ENCODE measurements at regions not wholly inside any gene's neighbourhood (a gene's known extent, or its start where the extent isn't known, plus 50 kb on each side); places are given as distances from the start of the nearest gene placed in this dataset.

DNA sequence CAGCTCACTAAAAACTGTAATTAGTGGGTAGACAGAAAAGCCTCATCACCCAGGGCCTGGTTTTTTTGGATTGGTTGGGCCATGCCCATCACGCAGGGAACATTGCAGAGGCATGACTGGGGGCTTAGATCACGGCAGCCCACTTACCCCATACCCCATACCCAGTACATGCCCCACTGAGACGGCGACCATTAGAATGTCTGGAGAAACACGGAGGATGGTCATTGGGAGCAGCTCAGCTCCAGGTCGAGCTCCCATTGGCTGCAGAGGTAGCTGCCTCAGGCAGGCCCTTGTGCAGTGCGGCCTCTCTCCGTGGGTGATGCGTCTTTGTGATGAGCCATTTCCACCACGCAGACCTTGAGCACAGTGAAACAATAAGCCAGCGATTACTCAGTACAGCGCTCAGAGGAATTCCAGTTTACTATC lies 204.0 kb downstream of the GADD45G start:
- no peaks in the 10 kb centered on the region for H4K20me1 ChIP-seq (ENCODE audit: insufficient read depth, low read depth, low read length)
- H2AFZ ChIP-seq (ENCODE audit: low read length) = no peak overlapping the region
- no peaks in the 10 kb centered on the region for H3K79me2 ChIP-seq (ENCODE audit: low read length)
- no peaks in the 10 kb centered on the region for H3K9me3 ChIP-seq (ENCODE audit: low read length)
- H3K4me3 ChIP-seq (ENCODE audit: low read length) = no peak overlapping the region
- no peak overlapping the region for H3K4me2 ChIP-seq (ENCODE audit: low read depth, low read length, poor library complexity, severe bottlenecking)
- no peaks in the 10 kb centered on the region for H3K36me3 ChIP-seq (ENCODE audit: insufficient read depth, low read length)
- H3K4me1 ChIP-seq (ENCODE audit: low read length) = no peaks in the 10 kb centered on the region
- H3K27me3 ChIP-seq (ENCODE audit: low read length) = no peaks in the 10 kb centered on the region
- H3K27ac ChIP-seq (ENCODE audit: low read length) = no peak overlapping the region
- H3K9ac ChIP-seq (ENCODE audit: low read length) = no peak overlapping the region
- DNase-seq = no peak
- H3K9me2 ChIP-seq (replicated peaks; ENCODE audit: insufficient read depth, low read length) = no peaks in the 10 kb centered on the region

GRCh38 chr9:89810431-89810830 lies 205.6 kb downstream of the GADD45G start:
- no peak overlapping the region for H3K27ac ChIP-seq (ENCODE audit: low read length)
- no peaks in the 10 kb centered on the region for H3K9me2 ChIP-seq (replicated peaks; ENCODE audit: insufficient read depth, low read length)
- no peak overlapping the region for H3K4me3 ChIP-seq (ENCODE audit: low read length)
- no peaks in the 10 kb centered on the region for H3K36me3 ChIP-seq (ENCODE audit: insufficient read depth, low read length)
- no peaks in the 10 kb centered on the region for H4K20me1 ChIP-seq (ENCODE audit: insufficient read depth, low read depth, low read length)
- no peak overlapping the region for H2AFZ ChIP-seq (ENCODE audit: low read length)
- no peaks in the 10 kb centered on the region for H3K9me3 ChIP-seq (ENCODE audit: low read length)
- H3K27me3 ChIP-seq (ENCODE audit: low read length) = no peaks in the 10 kb centered on the region
- H3K9ac ChIP-seq (ENCODE audit: low read length) = no peak overlapping the region
- DNase-seq = no peak
- H3K4me2 ChIP-seq (ENCODE audit: low read depth, low read length, poor library complexity, severe bottlenecking) = no peak overlapping the region
- no peaks in the 10 kb centered on the region for H3K4me1 ChIP-seq (ENCODE audit: low read length)
- no peaks in the 10 kb centered on the region for H3K79me2 ChIP-seq (ENCODE audit: low read length)

DNA sequence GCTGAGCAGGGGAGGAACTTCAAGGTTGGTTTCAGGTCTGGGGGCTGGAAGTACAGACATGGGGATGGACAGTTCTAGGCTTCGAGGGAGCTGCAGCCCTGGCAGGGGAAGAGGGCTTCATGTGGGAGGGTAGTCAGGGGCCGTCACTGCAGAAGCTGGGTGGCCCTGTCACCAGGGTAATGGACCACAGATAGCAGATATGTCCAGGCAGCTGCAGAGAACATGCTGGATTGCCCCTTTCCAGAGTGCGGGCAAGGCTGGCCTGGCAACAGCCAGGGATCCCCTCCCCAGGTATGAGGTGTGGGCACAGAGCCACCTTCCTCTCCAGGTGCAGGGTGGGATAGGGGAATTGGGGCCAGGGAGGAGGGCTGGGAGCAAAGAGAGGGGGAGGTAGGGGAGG lies 206.5 kb downstream of the GADD45G start:
- no peak overlapping the region for H3K27ac ChIP-seq (ENCODE audit: low read length)
- H4K20me1 ChIP-seq (ENCODE audit: insufficient read depth, low read depth, low read length) = no peaks in the 10 kb centered on the region
- no peaks in the 10 kb centered on the region for H3K9me3 ChIP-seq (ENCODE audit: low read length)
- H3K4me2 ChIP-seq (ENCODE audit: low read depth, low read length, poor library complexity, severe bottlenecking) = no peak overlapping the region
- no peaks in the 10 kb centered on the region for H3K36me3 ChIP-seq (ENCODE audit: insufficient read depth, low read length)
- no peak overlapping the region for H3K9ac ChIP-seq (ENCODE audit: low read length)
- H2AFZ ChIP-seq (ENCODE audit: low read length) = no peak overlapping the region
- no peaks in the 10 kb centered on the region for H3K79me2 ChIP-seq (ENCODE audit: low read length)
- no peak overlapping the region for H3K4me3 ChIP-seq (ENCODE audit: low read length)
- DNase-seq = no peak
- H3K9me2 ChIP-seq (replicated peaks; ENCODE audit: insufficient read depth, low read length) = no peaks in the 10 kb centered on the region
- no peaks in the 10 kb centered on the region for H3K4me1 ChIP-seq (ENCODE audit: low read length)
- no peaks in the 10 kb centered on the region for H3K27me3 ChIP-seq (ENCODE audit: low read length)

DNA sequence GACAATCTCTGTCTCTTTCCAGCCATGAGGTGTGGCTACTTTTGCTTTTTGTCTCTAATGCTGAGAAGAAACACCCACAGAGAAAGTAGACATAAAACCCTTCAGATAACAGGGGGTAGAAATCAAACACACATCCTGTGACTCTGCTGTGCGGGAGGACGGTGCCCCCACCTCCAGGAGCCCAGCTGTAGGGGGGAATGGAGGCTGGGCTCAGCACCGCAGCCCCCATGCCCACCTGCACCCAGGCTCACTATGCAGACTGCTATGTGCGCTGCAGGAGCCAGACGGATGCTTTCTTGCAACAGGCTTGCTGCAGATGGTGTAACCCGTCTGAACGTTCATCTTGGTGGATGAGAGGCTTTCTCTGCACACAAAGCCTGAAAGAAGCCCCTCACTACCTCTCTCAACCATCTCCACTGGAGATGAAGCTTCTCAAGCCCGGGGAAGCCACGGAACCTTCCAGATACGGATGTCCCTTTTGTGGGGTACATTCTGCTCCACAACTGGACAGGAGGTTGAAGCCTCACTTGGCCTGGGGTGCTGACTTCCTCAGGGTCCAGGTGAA lies 207.2 kb downstream of the GADD45G start:
- Histone ChIP-seq H3K79me2 (ENCODE audit: low read length) (no peaks in the 10 kb centered on the region), H3K27ac (ENCODE audit: low read length) (no peak overlapping the region), H3K9me3 (ENCODE audit: low read length) (no peaks in the 10 kb centered on the region), H3K4me1 (ENCODE audit: low read length) (no peaks in the 10 kb centered on the region), H3K9me2 (replicated peaks; ENCODE audit: insufficient read depth, low read length) (no peaks in the 10 kb centered on the region), H3K4me2 (ENCODE audit: low read depth, low read length, poor library complexity, severe bottlenecking) (no peak overlapping the region), H3K27me3 (ENCODE audit: low read length) (no peaks in the 10 kb centered on the region), H3K9ac (ENCODE audit: low read length) (no peak overlapping the region), H3K36me3 (ENCODE audit: insufficient read depth, low read length) (no peaks in the 10 kb centered on the region), H4K20me1 (ENCODE audit: insufficient read depth, low read depth, low read length) (0 out of 2 replicates have a peak, but pooled peaks cover 2% of the 10 kb centered on the region), H3K4me3 (ENCODE audit: low read length) (no peak overlapping the region), H2AFZ (ENCODE audit: low read length) (no peak overlapping the region)
- DNase-seq = no peak

GRCh38 chr9:89812556-89813181 lies 207.9 kb downstream of the GADD45G start:
- H3K27me3 ChIP-seq (ENCODE audit: low read length) = no peaks in the 10 kb centered on the region
- no peaks in the 10 kb centered on the region for H3K79me2 ChIP-seq (ENCODE audit: low read length)
- H3K27ac ChIP-seq (ENCODE audit: low read length) = no peak overlapping the region
- DNase-seq = no peak
- H3K4me3 ChIP-seq (ENCODE audit: low read length) = no peak overlapping the region
- no peak overlapping the region for H3K9ac ChIP-seq (ENCODE audit: low read length)
- H3K9me2 ChIP-seq (replicated peaks; ENCODE audit: insufficient read depth, low read length) = no peaks in the 10 kb centered on the region
- 0 out of 2 replicates have a peak, but pooled peaks cover 5% of the 10 kb centered on the region for H4K20me1 ChIP-seq (ENCODE audit: insufficient read depth, low read depth, low read length)
- H2AFZ ChIP-seq (ENCODE audit: low read length) = no peak overlapping the region
- no peaks in the 10 kb centered on the region for H3K36me3 ChIP-seq (ENCODE audit: insufficient read depth, low read length)
- no peak overlapping the region for H3K4me2 ChIP-seq (ENCODE audit: low read depth, low read length, poor library complexity, severe bottlenecking)
- H3K4me1 ChIP-seq (ENCODE audit: low read length) = no peaks in the 10 kb centered on the region
- H3K9me3 ChIP-seq (ENCODE audit: low read length) = no peaks in the 10 kb centered on the region

DNA sequence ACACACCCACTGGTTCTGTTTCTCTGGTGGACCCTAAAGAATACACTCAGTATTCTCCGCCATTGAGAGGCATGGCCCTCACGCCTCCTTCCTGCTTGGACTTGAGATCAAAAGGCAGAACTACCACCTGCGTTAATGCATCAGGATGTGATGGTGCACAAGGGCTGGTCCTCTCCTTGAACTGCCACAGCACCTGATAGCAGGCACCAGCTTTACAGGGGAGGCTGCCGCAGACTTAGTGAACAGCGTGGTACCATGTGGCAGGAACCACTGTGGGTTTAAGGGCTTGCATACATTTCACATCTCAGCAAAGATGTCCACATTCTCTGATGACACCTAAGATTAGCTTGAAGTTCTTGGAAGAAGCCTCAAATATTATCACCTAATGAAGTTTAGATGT lies 208.7 kb downstream of the GADD45G start:
- H3K79me2 ChIP-seq (ENCODE audit: low read length) = no peaks in the 10 kb centered on the region
- 0 out of 2 replicates have a peak, but pooled peaks cover 5% of the 10 kb centered on the region for H4K20me1 ChIP-seq (ENCODE audit: insufficient read depth, low read depth, low read length)
- H3K27ac ChIP-seq (ENCODE audit: low read length) = no peak overlapping the region
- H3K9me2 ChIP-seq (replicated peaks; ENCODE audit: insufficient read depth, low read length) = no peaks in the 10 kb centered on the region
- no peak overlapping the region for H3K4me3 ChIP-seq (ENCODE audit: low read length)
- H2AFZ ChIP-seq (ENCODE audit: low read length) = no peak overlapping the region
- H3K9me3 ChIP-seq (ENCODE audit: low read length) = no peaks in the 10 kb centered on the region
- H3K27me3 ChIP-seq (ENCODE audit: low read length) = no peaks in the 10 kb centered on the region
- H3K36me3 ChIP-seq (ENCODE audit: insufficient read depth, low read length) = no peaks in the 10 kb centered on the region
- DNase-seq = no peak
- no peak overlapping the region for H3K9ac ChIP-seq (ENCODE audit: low read length)
- no peaks in the 10 kb centered on the region for H3K4me1 ChIP-seq (ENCODE audit: low read length)
- H3K4me2 ChIP-seq (ENCODE audit: low read depth, low read length, poor library complexity, severe bottlenecking) = no peak overlapping the region

- DNase-seq = no peak
- no peaks in the 10 kb centered on the region for H3K36me3 ChIP-seq (ENCODE audit: insufficient read depth, low read length)
- no peaks in the 10 kb centered on the region for H3K9me3 ChIP-seq (ENCODE audit: low read length)
- no peaks in the 10 kb centered on the region for H3K27me3 ChIP-seq (ENCODE audit: low read length)
- H4K20me1 ChIP-seq (ENCODE audit: insufficient read depth, low read depth, low read length) = 0 out of 2 replicates have a peak, but pooled peaks cover 5% of the 10 kb centered on the region
- H3K27ac ChIP-seq (ENCODE audit: low read length) = no peak overlapping the region
- no peaks in the 10 kb centered on the region for H3K79me2 ChIP-seq (ENCODE audit: low read length)
- no peak overlapping the region for H3K4me3 ChIP-seq (ENCODE audit: low read length)
- H3K4me1 ChIP-seq (ENCODE audit: low read length) = no peaks in the 10 kb centered on the region
- H2AFZ ChIP-seq (ENCODE audit: low read length) = no peak overlapping the region
- H3K9me2 ChIP-seq (replicated peaks; ENCODE audit: insufficient read depth, low read length) = no peaks in the 10 kb centered on the region
- H3K4me2 ChIP-seq (ENCODE audit: low read depth, low read length, poor library complexity, severe bottlenecking) = no peak overlapping the region
- no peak overlapping the region for H3K9ac ChIP-seq (ENCODE audit: low read length)
These were observed 209.7 kb downstream of the GADD45G start for GRCh38 chr9:89814340-89815040.

GRCh38 chr9:89815061-89815902 lies 210.5 kb downstream of the GADD45G start:
- no peak overlapping the region for H3K9ac ChIP-seq (ENCODE audit: low read length)
- no peak for DNase-seq
- H3K27ac ChIP-seq (ENCODE audit: low read length) = no peak overlapping the region
- no peaks in the 10 kb centered on the region for H3K9me3 ChIP-seq (ENCODE audit: low read length)
- H3K9me2 ChIP-seq (replicated peaks; ENCODE audit: insufficient read depth, low read length) = no peaks in the 10 kb centered on the region
- H3K4me1 ChIP-seq (ENCODE audit: low read length) = no peaks in the 10 kb centered on the region
- H3K79me2 ChIP-seq (ENCODE audit: low read length) = no peaks in the 10 kb centered on the region
- no peak overlapping the region for H3K4me2 ChIP-seq (ENCODE audit: low read depth, low read length, poor library complexity, severe bottlenecking)
- no peaks in the 10 kb centered on the region for H3K27me3 ChIP-seq (ENCODE audit: low read length)
- H3K36me3 ChIP-seq (ENCODE audit: insufficient read depth, low read length) = no peaks in the 10 kb centered on the region
- no peak overlapping the region for H3K4me3 ChIP-seq (ENCODE audit: low read length)
- no peak overlapping the region for H2AFZ ChIP-seq (ENCODE audit: low read length)
- 0 out of 2 replicates have a peak, but pooled peaks cover 5% of the 10 kb centered on the region for H4K20me1 ChIP-seq (ENCODE audit: insufficient read depth, low read depth, low read length)

All from Karpas-422 (cell line).